NOMO-1 treated with dmso at 0.1 percent for 144 hours (cell line): ENCODE measurements at regions not wholly inside any gene's neighbourhood (a gene's known extent, or its start where the extent isn't known, plus 50 kb on each side); places are given as distances from the start of the nearest gene placed in this dataset.
"Not testable (repeated sequence)": the region's sequence is repeated elsewhere in the genome, so short reads cannot be mapped to it uniquely, and the experiment has no call there.

Source experiments
- DNase-seq: peaks from one replicate; lab custom pipeline; 2025; ENCODE audit not compliant: unreplicated experiment; lab: John Stamatoyannopoulos, UW

GRCh38 chr16:52740333-52740732 lies 193.4 kb upstream of the TOX3 start:
- no peak for DNase-seq

GRCh38 chr16:52738992-52739391 lies 192.0 kb upstream of the TOX3 start:
- not testable (repeated sequence) for DNase-seq

- no peak for DNase-seq
Observed at GRCh38 chr16:52731219-52731875, 184.4 kb upstream of the TOX3 start.

GRCh38 chr16:52729731-52730130 lies 182.8 kb upstream of the TOX3 start:
- DNase-seq = no peak

- peak; percentile 46 for DNase-seq
Observed at GRCh38 chr16:52727849-52728248, 180.9 kb upstream of the TOX3 start.

GRCh38 chr16:52727441-52727840 lies 180.5 kb upstream of the TOX3 start:
- no peak for DNase-seq

GRCh38 chr16:52725461-52725860 lies 178.5 kb upstream of the TOX3 start:
- no peak for DNase-seq

GRCh38 chr16:52725043-52725442 lies 178.1 kb upstream of the TOX3 start:
- DNase-seq = no peak

GRCh38 chr16:52721331-52721730 lies 174.4 kb upstream of the TOX3 start:
- no peak for DNase-seq

- no peak for DNase-seq
Observed at GRCh38 chr16:52718046-52718445, 171.1 kb upstream of the TOX3 start.

- DNase-seq = no peak
Observed at GRCh38 chr16:52713740-52714139, 166.8 kb upstream of the TOX3 start.

GRCh38 chr16:52709306-52709705 lies 162.4 kb upstream of the TOX3 start:
- no peak for DNase-seq

- no peak for DNase-seq
Observed at GRCh38 chr16:52708476-52708875, 161.5 kb upstream of the TOX3 start.

GRCh38 chr16:52707676-52708337 lies 160.9 kb upstream of the TOX3 start:
- DNase-seq = no peak

- DNase-seq = no peak
Observed at GRCh38 chr16:52705122-52705521, 158.2 kb upstream of the TOX3 start.

GRCh38 chr16:52697971-52698370 lies 151.0 kb upstream of the TOX3 start:
- no peak for DNase-seq

GRCh38 chr16:52696126-52696525 lies 149.2 kb upstream of the TOX3 start:
- DNase-seq = no peak

- no peak for DNase-seq
Observed at GRCh38 chr16:52690468-52690867, 143.5 kb upstream of the TOX3 start.

GRCh38 chr16:52680993-52681392 lies 134.1 kb upstream of the TOX3 start:
- no peak for DNase-seq

GRCh38 chr16:52677501-52677900 lies 130.6 kb upstream of the TOX3 start:
- no peak for DNase-seq

- DNase-seq = no peak
Observed at GRCh38 chr16:52676959-52677358, 130.0 kb upstream of the TOX3 start.

- no peak for DNase-seq
Observed at GRCh38 chr16:52671590-52671989, 124.6 kb upstream of the TOX3 start.

GRCh38 chr16:52657924-52658323 lies 111.0 kb upstream of the TOX3 start:
- DNase-seq = no peak
